Mucosa of descending colon (tissue), 3 donors: ENCODE measurements at regions not wholly inside any gene's neighbourhood (a gene's known extent, or its start where the extent isn't known, plus 50 kb on each side); places are given as distances from the start of the nearest gene placed in this dataset.

Source experiments
- ATAC-seq: fragments of 200-7000 bp; cut with Tn5 transposase; one replicate; pipeline ENCODE4 v1.9.1; 2020; ENCODE audit warnings: mild to moderate bottlenecking, moderate library complexity
- DNase-seq, 3 donors: peaks; one replicate each; pipeline ENCODE4 v3.0.0-alpha.2; 2020
- H3K36me3 ChIP-seq: fragments of 200-600 bp; one replicate; pipeline ENCODE4 v1.8.0; 2021; ENCODE audit warnings: low read depth, mild to moderate bottlenecking
- H3K4me1 ChIP-seq: fragments of 200-600 bp; one replicate; pipeline ENCODE4 v1.8.0; 2021; ENCODE audit warnings: low read depth, mild to moderate bottlenecking
- H3K4me3 ChIP-seq: fragments of 200-600 bp; one replicate; pipeline ENCODE4 v1.8.0; 2021; ENCODE audit warnings: mild to moderate bottlenecking
- H3K9me3 ChIP-seq: fragments of 200-600 bp; one replicate; pipeline ENCODE4 v1.8.0; 2021; ENCODE audit warnings: mild to moderate bottlenecking
- intact Hi-C, 2 donors: fragments of 100-400 bp; cut with DNase I in 1 of 2; cut with micrococcal nuclease in 1 of 2; formaldehyde crosslinking; loops; one replicate each; pipeline versions ENCODE4 v1.11.0 to v1.11.1; 2022; cut with DNase I, micrococcal nuclease
- TF ChIP-seq, protein P1 (sequence below): fragments of 200-600 bp; IDR thresholded peaks from one replicate; pipeline ENCODE4 v1.8.0; 2022; ENCODE audit warnings: antibody characterized with exemption, mild to moderate bottlenecking
- donor health status: DM: no; HTN: no; CAD: no; lungs with moderate emphysema.
- donor health status: DM: no; HTN: no; CAD: no.
- donor health status: DM: no; HTN: yes; CAD: no.

DNA sequence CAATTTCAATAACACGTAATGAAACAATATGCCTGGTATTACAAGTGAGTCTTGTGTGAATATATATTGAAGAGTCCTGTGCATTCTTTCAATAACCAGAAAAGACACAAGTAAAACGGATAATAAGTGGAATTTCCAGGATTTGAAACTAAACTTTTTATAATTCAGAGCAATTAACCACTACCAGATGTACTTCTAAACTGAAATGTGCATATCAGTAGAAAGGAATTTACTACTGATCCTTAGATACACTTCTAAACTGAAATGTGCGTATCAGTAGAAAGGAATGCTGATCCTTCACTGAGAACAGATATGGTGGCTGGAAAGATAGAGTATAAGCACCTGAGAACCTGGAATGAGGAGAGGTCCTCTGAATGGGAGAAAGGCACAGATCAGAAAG, 470.9 kb upstream of the SPHKAP start:
- ATAC-seq (no peak), DNase-seq (no peak)
- H3K4me1 ChIP-seq, result no peaks in the 10 kb centered on the region
- no peak overlapping the region for H3K4me3 ChIP-seq
- TF ChIP-seq, protein P1, sequence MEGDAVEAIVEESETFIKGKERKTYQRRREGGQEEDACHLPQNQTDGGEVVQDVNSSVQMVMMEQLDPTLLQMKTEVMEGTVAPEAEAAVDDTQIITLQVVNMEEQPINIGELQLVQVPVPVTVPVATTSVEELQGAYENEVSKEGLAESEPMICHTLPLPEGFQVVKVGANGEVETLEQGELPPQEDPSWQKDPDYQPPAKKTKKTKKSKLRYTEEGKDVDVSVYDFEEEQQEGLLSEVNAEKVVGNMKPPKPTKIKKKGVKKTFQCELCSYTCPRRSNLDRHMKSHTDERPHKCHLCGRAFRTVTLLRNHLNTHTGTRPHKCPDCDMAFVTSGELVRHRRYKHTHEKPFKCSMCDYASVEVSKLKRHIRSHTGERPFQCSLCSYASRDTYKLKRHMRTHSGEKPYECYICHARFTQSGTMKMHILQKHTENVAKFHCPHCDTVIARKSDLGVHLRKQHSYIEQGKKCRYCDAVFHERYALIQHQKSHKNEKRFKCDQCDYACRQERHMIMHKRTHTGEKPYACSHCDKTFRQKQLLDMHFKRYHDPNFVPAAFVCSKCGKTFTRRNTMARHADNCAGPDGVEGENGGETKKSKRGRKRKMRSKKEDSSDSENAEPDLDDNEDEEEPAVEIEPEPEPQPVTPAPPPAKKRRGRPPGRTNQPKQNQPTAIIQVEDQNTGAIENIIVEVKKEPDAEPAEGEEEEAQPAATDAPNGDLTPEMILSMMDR, result no peak
- H3K36me3 ChIP-seq, result no peaks in the 10 kb centered on the region
- intact Hi-C loops, result no loop called here
- H3K9me3 ChIP-seq, result no peaks in the 10 kb centered on the region

GRCh38 chr2:228649876-228650275, 468.4 kb upstream of the SPHKAP start:
- no peak for DNase-seq
- no peak overlapping the region for H3K4me3 ChIP-seq
- TF ChIP-seq, protein P1, result no peak
- no peaks in the 10 kb centered on the region for H3K9me3 ChIP-seq
- no peak for ATAC-seq
- intact Hi-C loops, result no loop called here
- H3K36me3 ChIP-seq, result no peaks in the 10 kb centered on the region
- H3K4me1 ChIP-seq, result no peaks in the 10 kb centered on the region

DNA sequence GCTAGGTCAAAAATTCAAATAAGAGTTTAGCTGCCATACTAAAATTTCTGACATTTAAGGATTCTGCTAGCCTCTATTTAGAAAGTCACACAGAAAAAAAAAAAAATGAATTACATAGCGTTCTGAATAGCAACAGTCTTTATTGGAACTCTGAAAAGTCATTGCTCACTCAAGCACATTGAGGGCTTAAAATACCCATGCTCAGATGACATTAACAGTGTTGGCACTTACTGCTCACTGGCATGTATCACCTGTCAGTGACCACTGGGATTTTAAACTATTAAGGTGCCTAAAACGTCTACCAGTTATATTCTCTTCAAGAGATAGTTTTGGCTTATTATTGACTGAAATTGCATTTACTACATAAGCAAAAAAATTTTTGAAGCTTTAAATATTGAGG, 468.0 kb upstream of the SPHKAP start:
- Histone ChIP-seq H3K36me3 (no peaks in the 10 kb centered on the region), H3K4me1 (no peaks in the 10 kb centered on the region), H3K9me3 (no peaks in the 10 kb centered on the region), H3K4me3 (no peak overlapping the region)
- TF ChIP-seq, protein P1, result no peak
- ATAC-seq (no peak), DNase-seq (no peak)
- intact Hi-C loops, result no loop called here

DNA sequence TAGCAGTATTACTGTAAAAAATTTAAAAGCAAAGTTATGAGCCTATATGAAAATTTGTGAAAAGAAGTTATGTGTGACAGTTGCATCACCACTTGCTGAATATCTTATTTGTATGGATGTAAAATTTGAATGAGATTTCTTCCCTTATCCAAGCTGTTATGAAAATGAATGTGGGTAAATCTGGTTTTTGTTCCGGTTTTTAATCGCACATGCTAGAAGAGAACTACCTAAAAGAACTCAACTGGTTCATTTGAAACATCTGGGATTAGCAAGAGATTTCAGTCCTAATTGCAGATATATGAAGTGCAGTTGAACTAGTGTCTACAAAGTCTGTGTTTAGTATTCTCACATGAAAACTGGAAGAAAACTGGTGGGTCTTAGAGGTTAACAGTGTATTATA, 467.1 kb upstream of the SPHKAP start:
- Histone ChIP-seq H3K4me1 (no peaks in the 10 kb centered on the region), H3K9me3 (no peaks in the 10 kb centered on the region), H3K36me3 (no peaks in the 10 kb centered on the region), H3K4me3 (no peak overlapping the region)
- TF ChIP-seq, protein P1, result no peak
- no peak for ATAC-seq
- no peak for DNase-seq
- intact Hi-C loops, result no loop called here

GRCh38 chr2:228646061-228646460, 464.6 kb upstream of the SPHKAP start:
- TF ChIP-seq, protein P1, result no peak
- Histone ChIP-seq H3K9me3 (no peaks in the 10 kb centered on the region), H3K36me3 (no peaks in the 10 kb centered on the region), H3K4me3 (no peak overlapping the region), H3K4me1 (no peaks in the 10 kb centered on the region)
- DNase-seq, result no peak
- intact Hi-C loops, result no loop called here
- ATAC-seq, result no peak

GRCh38 chr2:228644199-228644598, 462.7 kb upstream of the SPHKAP start:
- TF ChIP-seq, protein P1, result no peak
- no peak for ATAC-seq
- intact Hi-C loops, result no loop called here

More at GRCh38 chr2:228644199-228644598, 462.7 kb upstream of the SPHKAP start:
- no peak for DNase-seq
- Histone ChIP-seq H3K4me1 (no peaks in the 10 kb centered on the region), H3K9me3 (no peaks in the 10 kb centered on the region), H3K4me3 (no peak overlapping the region), H3K36me3 (no peaks in the 10 kb centered on the region)
